ENCODE measurements at regions not wholly inside any gene's neighbourhood (a gene's known extent, or its start where the extent isn't known, plus 50 kb on each side); places are given as distances from the start of the nearest gene placed in this dataset.

GRCh38 chr17:79214940-79215604 lies 140.4 kb downstream of the ENGASE start:
- TF ChIP-seq ZNF331 (CRISPR knock-in tag; IDR thresholded peaks at IDR 0.05) (no peak), KLF16 (CRISPR knock-in tag; IDR thresholded peaks at IDR 0.05) (no peak), POLR2A (IDR thresholded peaks at IDR 0.05; ENCODE audit: insufficient read depth in 1 of 2, low read depth in 2 of 2, low read length in 2 of 2) (no peak), GABPA (IDR thresholded peaks at IDR 0.05; ENCODE audit: low read depth, low read length) (no peak), GABPA (CRISPR knock-in tag; IDR thresholded peaks at IDR 0.05; ENCODE audit: low read depth) (no peak), NR2C2 (CRISPR knock-in tag; IDR thresholded peaks at IDR 0.05; ENCODE audit: borderline replicate concordance) (no peak), BHLHE40 (IDR thresholded peaks at IDR 0.05; ENCODE audit: low read length) (no peak), CTCF (CRISPR knock-in tag; IDR thresholded peaks at IDR 0.05) (no peak)

All from HepG2 (cell line).